Loucy (cell line): ENCODE measurements at regions not wholly inside any gene's neighbourhood (a gene's known extent, or its start where the extent isn't known, plus 50 kb on each side); places are given as distances from the start of the nearest gene placed in this dataset.

ENCODE experiments used
- CTCF ChIP-seq: fragments of 200-600 bp; sonication (generic); conservative IDR thresholded peaks from 2 replicates; pipeline ENCODE4 v1.5.1; 2014; ENCODE audit warnings: mild to moderate bottlenecking, antibody characterized with exemption, low read length
- EZH2phosphoT487 ChIP-seq: fragments of 200-600 bp; IDR thresholded peaks from 2 replicates; pipeline ENCODE4 v1.6.1; 2018; ENCODE audit warnings: antibody characterized with exemption, mild to moderate bottlenecking, moderate library complexity, borderline replicate concordance

GRCh38 chr18:11458447-11458846 is 150.9 kb upstream of the SLC35G4 start:
- TF ChIP-seq CTCF (no peak), EZH2phosphoT487 (no peak)
